COR-L47 (cell line): ENCODE measurements at regions not wholly inside any gene's neighbourhood (a gene's known extent, or its start where the extent isn't known, plus 50 kb on each side); places are given as distances from the start of the nearest gene placed in this dataset.
"Not testable (repeated sequence)": the region's sequence is repeated elsewhere in the genome, so short reads cannot be mapped to it uniquely, and the experiment has no call there.

Source experiments
- DNase-seq: peaks from one replicate; lab custom pipeline; 2025; lab: John Stamatoyannopoulos, UW

GRCh38 chr1:233722212-233722979, 108.5 kb downstream of the KCNK1 start:
- no peak for DNase-seq

DNA sequence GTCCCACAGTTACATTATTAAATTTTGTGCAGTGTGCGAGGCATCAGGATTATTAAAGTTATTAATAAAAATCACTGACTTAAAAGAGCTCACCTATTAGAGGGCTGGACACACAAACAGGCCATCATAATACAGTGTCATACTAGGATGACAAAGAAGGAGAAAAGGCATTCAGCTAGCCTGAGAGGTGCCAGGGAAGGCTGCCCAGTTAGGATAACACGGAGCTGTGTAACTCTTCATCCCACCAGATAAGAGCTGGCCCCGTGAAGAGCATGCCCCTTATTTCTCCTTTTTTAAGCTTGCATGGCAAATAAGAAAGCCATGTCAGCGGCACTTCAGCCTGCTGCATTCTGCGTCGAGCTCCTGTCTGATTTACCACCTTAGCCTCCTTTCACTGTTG, 109.5 kb downstream of the KCNK1 start:
- DNase-seq: no peak

GRCh38 chr1:233724131-233724631, 110.3 kb downstream of the KCNK1 start:
- not testable (repeated sequence) for DNase-seq

- DNase-seq: no peak
Measured at GRCh38 chr1:233725423-233725822, 111.5 kb downstream of the KCNK1 start.

DNA sequence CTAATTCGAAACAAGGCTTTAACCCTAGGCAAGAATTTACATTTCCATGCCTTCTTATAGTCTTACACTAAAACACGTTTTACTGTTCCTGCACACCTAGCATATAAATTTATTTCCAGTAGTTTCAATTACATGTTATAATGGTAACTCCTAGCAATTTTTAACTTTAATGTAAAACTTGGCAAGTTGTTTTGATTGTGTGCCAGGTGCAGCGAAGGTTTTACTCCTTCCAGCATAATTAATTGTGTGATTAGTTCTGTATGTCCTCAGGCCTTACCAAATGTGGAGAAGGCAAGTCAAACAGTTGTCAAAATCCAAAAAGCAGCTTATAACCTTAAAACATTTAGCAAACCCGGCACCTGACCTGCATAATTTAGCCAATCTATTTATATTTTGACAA, 114.8 kb downstream of the KCNK1 start:
- DNase-seq: no peak

DNA sequence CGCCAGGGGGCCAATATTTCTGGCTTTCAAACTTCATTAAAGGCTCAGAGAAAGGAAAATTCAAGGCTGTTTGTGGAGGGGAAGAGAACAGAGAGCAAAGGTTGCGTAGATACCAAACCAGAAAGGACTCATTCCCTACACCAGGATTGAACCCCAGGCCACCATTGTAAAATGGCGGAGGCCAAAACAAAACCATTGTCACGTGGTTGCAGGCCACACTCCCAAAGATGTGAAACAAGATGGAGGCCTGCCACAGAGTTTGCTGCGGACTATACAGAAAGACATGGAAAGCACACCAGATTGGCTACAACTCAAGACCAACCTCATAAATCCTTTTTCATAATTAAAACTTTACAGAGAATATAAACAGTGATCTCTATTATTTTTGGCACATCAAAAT, 116.5 kb downstream of the KCNK1 start:
- no peak for DNase-seq

DNA sequence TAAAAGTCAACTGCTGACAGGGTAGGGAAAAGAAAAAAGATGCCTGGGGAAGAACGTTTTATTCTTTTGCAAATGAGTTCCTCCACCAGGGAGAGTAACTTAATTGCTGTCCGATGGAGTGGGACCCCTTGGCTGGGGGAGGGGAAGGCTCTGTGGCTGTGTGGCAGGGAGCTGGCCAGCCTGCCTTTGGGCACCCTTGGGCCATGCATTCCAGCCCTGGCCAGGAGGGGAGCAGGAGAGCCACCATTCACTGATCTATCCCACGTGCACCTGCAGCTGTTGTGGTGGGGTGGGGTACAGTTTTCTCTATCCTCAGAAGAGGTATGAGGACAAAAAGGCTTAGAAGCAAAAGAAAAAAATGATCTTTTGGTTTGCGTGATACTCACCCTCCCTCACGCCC, 116.9 kb downstream of the KCNK1 start:
- DNase-seq: no peak

GRCh38 chr1:233732206-233732605, 118.3 kb downstream of the KCNK1 start:
- DNase-seq: no peak

DNA sequence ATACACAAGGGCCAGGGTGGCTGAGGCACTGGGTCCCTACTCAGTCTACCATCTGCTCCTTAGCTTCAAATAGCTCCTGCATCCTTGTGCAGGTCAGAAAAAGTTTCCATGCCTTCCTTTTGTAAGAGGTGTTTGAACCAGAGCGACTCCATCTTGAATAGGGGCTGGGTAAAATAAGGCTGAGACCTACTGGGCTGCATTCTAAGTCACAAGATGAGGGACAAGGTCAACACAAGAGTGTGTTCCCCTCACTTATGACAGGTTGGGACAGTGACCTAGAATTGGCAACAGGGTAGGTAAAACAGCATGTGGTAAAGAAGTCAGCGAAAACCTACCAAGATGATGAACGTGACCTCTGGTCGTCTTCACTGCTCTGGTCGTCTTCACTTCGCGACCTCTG, 120.5 kb downstream of the KCNK1 start:
- no peak for DNase-seq

DNA sequence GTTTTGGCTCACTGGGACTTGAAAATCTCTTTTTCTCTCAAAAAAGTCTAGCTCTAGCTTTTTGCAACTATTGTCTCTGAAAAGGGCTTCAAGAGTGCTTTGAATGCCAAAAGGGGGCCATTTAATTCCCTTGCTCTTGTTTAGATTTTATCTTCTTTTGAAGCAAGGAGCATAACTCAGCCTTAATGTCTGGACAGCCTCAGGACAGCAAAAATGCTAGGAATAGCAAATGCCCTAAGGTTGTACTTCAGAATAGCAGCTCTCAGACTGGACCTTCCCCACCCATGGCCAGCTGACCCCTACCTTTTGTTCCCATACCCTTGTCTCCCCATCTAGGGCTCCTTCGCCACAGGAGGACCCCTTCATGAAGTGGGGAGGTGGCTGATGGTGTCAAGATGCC, 121.4 kb downstream of the KCNK1 start:
- no peak for DNase-seq

- DNase-seq: no peak
Measured at GRCh38 chr1:233735847-233736246, 121.9 kb downstream of the KCNK1 start.

GRCh38 chr1:233737341-233737740, 123.4 kb downstream of the KCNK1 start:
- DNase-seq: no peak

GRCh38 chr1:233738396-233738795, 124.5 kb downstream of the KCNK1 start:
- DNase-seq: no peak

- no peak for DNase-seq
Measured at GRCh38 chr1:233738850-233739249, 124.9 kb downstream of the KCNK1 start.

DNA sequence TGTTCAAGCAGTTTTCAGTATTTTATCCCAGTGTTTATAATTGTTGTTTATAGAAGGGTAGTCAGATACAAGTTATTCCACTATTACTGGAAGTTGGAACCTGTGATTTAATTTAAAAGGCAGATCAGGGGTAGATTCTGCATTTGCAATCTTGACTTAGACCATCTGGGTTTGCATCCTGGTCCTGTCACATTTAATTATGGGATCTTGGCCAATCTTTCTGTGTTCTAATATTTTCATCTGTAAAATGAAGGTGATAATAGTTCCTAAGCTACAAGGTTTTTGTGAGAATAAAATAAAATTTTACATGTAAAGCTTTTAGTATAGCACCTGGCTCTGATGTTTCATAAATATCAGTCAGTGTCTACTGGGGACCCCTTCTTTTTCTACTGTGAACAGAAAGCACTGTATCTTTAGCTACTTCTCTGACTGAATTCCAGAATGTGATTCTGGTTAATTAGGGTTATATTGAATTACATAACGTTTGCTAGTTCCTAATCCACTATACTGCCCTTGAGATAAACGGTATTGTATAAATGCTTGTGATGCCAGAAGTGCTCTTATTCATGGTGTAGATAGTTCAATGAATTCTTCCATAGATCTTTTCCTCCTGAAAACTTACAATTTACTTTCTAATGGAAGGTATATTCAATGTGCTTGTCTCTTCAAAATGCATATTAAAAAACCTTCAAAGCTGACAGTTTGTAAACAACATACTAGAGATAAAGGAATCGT, 131.0 kb downstream of the KCNK1 start:
- DNase-seq: no peak

DNA sequence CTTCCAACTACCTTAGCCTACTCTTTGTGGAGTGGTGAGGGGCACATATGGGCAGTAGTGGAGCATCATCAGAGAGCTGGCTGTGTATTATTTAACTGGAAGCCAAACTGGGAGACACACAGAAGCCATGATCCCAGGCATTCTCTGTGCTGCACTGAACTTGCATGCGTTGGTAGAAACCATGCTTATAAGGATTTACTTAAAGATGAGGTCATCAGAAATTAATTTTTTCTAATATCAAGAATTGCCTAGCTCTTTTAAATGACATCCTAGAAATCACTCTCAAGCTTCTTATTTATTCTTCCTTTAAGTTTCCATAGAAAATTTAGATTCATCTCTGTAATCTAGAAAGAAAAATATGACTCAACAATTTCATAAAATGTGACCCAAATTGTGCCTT, 136.2 kb downstream of the KCNK1 start:
- DNase-seq: no peak

GRCh38 chr1:233759665-233760064, 144.8 kb upstream of the SLC35F3 start:
- DNase-seq: no peak

DNA sequence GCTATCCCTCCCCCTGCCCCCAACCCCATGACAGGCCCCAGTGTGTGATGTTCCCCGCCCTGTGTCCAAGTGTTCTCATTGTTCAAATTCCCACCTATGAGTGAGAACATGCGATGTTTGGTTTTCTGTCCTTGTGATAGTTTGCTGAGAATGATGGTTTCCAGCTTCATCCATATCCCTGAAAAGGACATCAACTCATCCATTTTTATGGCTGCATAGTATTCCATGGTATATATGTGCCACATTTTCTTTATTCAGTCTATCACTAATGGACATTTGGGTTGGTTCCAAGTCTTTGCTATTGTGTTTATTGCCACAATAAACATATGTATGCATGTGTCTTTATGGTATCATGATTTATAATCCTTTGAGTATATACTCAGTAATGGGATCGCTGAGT, 140.2 kb upstream of the SLC35F3 start:
- not testable (repeated sequence) for DNase-seq

DNA sequence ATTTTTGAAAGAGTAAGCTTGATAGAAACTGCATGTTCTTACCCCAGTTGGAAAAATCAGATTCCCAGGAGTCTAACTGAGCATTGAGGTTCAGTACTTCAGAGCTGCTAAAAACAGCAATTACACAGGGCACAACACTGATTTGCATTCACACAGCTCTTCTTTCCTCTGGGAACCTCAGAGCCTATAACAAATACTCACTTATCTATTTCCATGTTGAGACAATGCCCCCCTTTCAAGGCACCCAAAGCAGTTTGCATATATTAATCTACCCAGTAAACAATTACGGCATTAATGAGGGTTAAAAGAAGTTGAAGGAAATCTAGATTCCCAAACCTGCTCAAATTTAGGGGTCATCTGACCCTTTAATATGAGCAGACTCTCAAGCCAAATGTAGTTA, 126.9 kb upstream of the SLC35F3 start:
- DNase-seq: no peak

- no peak for DNase-seq
Measured at GRCh38 chr1:233780049-233780448, 124.4 kb upstream of the SLC35F3 start.

- no peak for DNase-seq
Measured at GRCh38 chr1:233782937-233783586, 121.4 kb upstream of the SLC35F3 start.

- no peak for DNase-seq
Measured at GRCh38 chr1:233787599-233787998, 116.9 kb upstream of the SLC35F3 start.

GRCh38 chr1:233788687-233789086, 115.8 kb upstream of the SLC35F3 start:
- DNase-seq: no peak
